Neural progenitor cell (in vitro differentiated cells): ENCODE measurements at regions not wholly inside any gene's neighbourhood (a gene's known extent, or its start where the extent isn't known, plus 50 kb on each side); places are given as distances from the start of the nearest gene placed in this dataset.
A peak's percentile ranks its signal among the peaks of the same experiment; 100 is the strongest.

Source experiments
- DNase-seq: peaks from one replicate; pipeline ENCODE4 v3.0.0-alpha.2; 2016; ENCODE audit warnings: low spot score
- H2AFZ ChIP-seq: fragments of 200-600 bp; sonication (generic); replicated peaks from 2 replicates; pipeline ENCODE4 v1.6.1; 2016; ENCODE audit warnings: antibody characterized with exemption
- H3F3A ChIP-seq: fragments of 200-600 bp; sonication (generic); 2 replicates; pipeline ENCODE4 v1.6.1; 2016; ENCODE audit warnings: antibody characterized with exemption, low read depth
- H3K27ac ChIP-seq: fragments of 200-600 bp; sonication (generic); 2 replicates; pipeline ENCODE4 v1.5.1; 2016; ENCODE audit warnings: mild to moderate bottlenecking
- H3K27me3 ChIP-seq: fragments of 200-600 bp; sonication (generic); 2 replicates; pipeline ENCODE4 v1.6.1; 2016; ENCODE audit warnings: mild to moderate bottlenecking, moderate library complexity
- H3K36me3 ChIP-seq: fragments of 200-600 bp; sonication (generic); 2 replicates; pipeline ENCODE4 v1.5.1; 2016
- H3K4me1 ChIP-seq: fragments of 200-600 bp; sonication (generic); 2 replicates; pipeline ENCODE4 v1.6.1; 2016; ENCODE audit warnings: mixed run types
- H3K4me2 ChIP-seq: fragments of 200-600 bp; sonication (generic); 2 replicates; pipeline ENCODE4 v1.6.1; 2016
- H3K4me3 ChIP-seq: fragments of 200-600 bp; sonication (generic); 2 replicates; pipeline ENCODE4 v1.5.1; 2016
- H3K79me2 ChIP-seq: fragments of 200-600 bp; sonication (generic); 2 replicates; pipeline ENCODE4 v1.6.1; 2016; ENCODE audit warnings: low read depth
- H3K9ac ChIP-seq: fragments of 200-600 bp; sonication (generic); 2 replicates; pipeline ENCODE4 v1.6.1; 2016
- H3K9me3 ChIP-seq: fragments of 200-600 bp; sonication (generic); 2 replicates; pipeline ENCODE4 v1.5.1; 2016; ENCODE audit warnings: low read depth
- H4K20me1 ChIP-seq: fragments of 200-600 bp; sonication (generic); 2 replicates; pipeline ENCODE4 v1.6.1; 2016; ENCODE audit warnings: low read depth
- H3K27ac Mint-ChIP-seq: 3 replicates; pipeline ENCODE4 v1.8.0; 2021; ENCODE audit warnings: mixed read lengths
- H3K27me3 Mint-ChIP-seq: 2 replicates; pipeline ENCODE4 v1.8.0; 2022; ENCODE audit warnings: low read depth, mild to moderate bottlenecking, inconsistent platforms, moderate library complexity, mixed read lengths; ENCODE audit not compliant: insufficient read depth
- H3K36me3 Mint-ChIP-seq: 3 replicates; pipeline ENCODE4 v1.8.0; 2021; ENCODE audit warnings: mixed read lengths
- H3K4me1 Mint-ChIP-seq: 3 replicates; pipeline ENCODE4 v1.8.0; 2021; ENCODE audit warnings: mixed read lengths
- H3K4me3 Mint-ChIP-seq: 3 replicates; pipeline ENCODE4 v1.8.0; 2021; ENCODE audit warnings: mild to moderate bottlenecking, moderate library complexity, mixed read lengths
- H3K9me3 Mint-ChIP-seq: 3 replicates; pipeline ENCODE4 v1.8.0; 2020; ENCODE audit warnings: mixed read lengths
- EZH2 ChIP-seq: fragments of 200-600 bp; sonication (generic); IDR thresholded peaks from 2 replicates; pipeline ENCODE4 v1.6.1; 2017; ENCODE audit warnings: antibody characterized with exemption, mild to moderate bottlenecking, moderate library complexity
- EZH2phosphoT487 ChIP-seq: fragments of 200-600 bp; sonication (generic); IDR thresholded peaks from 2 replicates; pipeline ENCODE4 v1.6.1; 2017; ENCODE audit warnings: antibody characterized with exemption
- TF ChIP-seq, protein P1 (sequence below): fragments of 200-600 bp; sonication (generic); IDR thresholded peaks from 2 replicates; pipeline ENCODE4 v1.5.1; 2017; ENCODE audit warnings: antibody characterized with exemption, mild to moderate bottlenecking

- peaks cover 9% of the 10 kb centered on the region for H3K27me3 Mint-ChIP-seq
These were observed 50.2 kb upstream of the FAM174B start for GRCh38 chr15:92705764-92706163.

GRCh38 chr15:92706201-92706600 lies 50.6 kb upstream of the FAM174B start:
- Mint-ChIP-seq H3K27ac (no peak overlapping the region), H3K27me3 (peaks cover 9% of the 10 kb centered on the region), H3K9me3 (no peaks in the 10 kb centered on the region), H3K4me1 (peaks cover 9% of the 10 kb centered on the region), H3K4me3 (no peak overlapping the region), H3K36me3 (no peaks in the 10 kb centered on the region)
- H3K27ac ChIP-seq: peak overlapping the region; percentile 52
- peaks cover under 1% of the 10 kb centered on the region for H3K27me3 ChIP-seq
- no peaks in the 10 kb centered on the region for H4K20me1 ChIP-seq
- no peaks in the 10 kb centered on the region for H3K36me3 ChIP-seq
- no peak overlapping the region for H3K9ac ChIP-seq
- no peaks in the 10 kb centered on the region for H3K9me3 ChIP-seq
- peak overlapping the region; percentile 37 for H3K4me2 ChIP-seq
- peaks cover 13% of the 10 kb centered on the region for H3F3A ChIP-seq
- TF ChIP-seq, protein P1, sequence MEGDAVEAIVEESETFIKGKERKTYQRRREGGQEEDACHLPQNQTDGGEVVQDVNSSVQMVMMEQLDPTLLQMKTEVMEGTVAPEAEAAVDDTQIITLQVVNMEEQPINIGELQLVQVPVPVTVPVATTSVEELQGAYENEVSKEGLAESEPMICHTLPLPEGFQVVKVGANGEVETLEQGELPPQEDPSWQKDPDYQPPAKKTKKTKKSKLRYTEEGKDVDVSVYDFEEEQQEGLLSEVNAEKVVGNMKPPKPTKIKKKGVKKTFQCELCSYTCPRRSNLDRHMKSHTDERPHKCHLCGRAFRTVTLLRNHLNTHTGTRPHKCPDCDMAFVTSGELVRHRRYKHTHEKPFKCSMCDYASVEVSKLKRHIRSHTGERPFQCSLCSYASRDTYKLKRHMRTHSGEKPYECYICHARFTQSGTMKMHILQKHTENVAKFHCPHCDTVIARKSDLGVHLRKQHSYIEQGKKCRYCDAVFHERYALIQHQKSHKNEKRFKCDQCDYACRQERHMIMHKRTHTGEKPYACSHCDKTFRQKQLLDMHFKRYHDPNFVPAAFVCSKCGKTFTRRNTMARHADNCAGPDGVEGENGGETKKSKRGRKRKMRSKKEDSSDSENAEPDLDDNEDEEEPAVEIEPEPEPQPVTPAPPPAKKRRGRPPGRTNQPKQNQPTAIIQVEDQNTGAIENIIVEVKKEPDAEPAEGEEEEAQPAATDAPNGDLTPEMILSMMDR: no peak
- TF ChIP-seq EZH2phosphoT487 (no peak), EZH2 (no peak)
- H2AFZ ChIP-seq: no peak overlapping the region
- peaks cover 16% of the 10 kb centered on the region for H3K4me1 ChIP-seq
- DNase-seq: no peak
- no peak overlapping the region for H3K4me3 ChIP-seq
- H3K79me2 ChIP-seq: no peaks in the 10 kb centered on the region

More at GRCh38 chr15:92705764-92706163, 50.2 kb upstream of the FAM174B start:
- H3K4me3 Mint-ChIP-seq: no peak overlapping the region
- Histone ChIP-seq H3K4me1 (peaks cover 16% of the 10 kb centered on the region), H3K4me2 (peak overlapping the region; percentile 37), H3K9ac (no peak overlapping the region), H3K9me3 (no peaks in the 10 kb centered on the region), H4K20me1 (no peaks in the 10 kb centered on the region), H3K27ac (peak overlapping the region; percentile 52), H3K4me3 (no peak overlapping the region), H3K79me2 (no peaks in the 10 kb centered on the region), H2AFZ (no peak overlapping the region), H3K27me3 (no peaks in the 10 kb centered on the region), H3K36me3 (no peaks in the 10 kb centered on the region), H3F3A (peaks cover 13% of the 10 kb centered on the region)
- H3K36me3 Mint-ChIP-seq: no peaks in the 10 kb centered on the region
- H3K27ac Mint-ChIP-seq: no peak overlapping the region
- H3K4me1 Mint-ChIP-seq: peaks cover 9% of the 10 kb centered on the region
- TF ChIP-seq EZH2phosphoT487: no peak
- no peak for TF ChIP-seq EZH2
- TF ChIP-seq, protein P1: no peak
- no peaks in the 10 kb centered on the region for H3K9me3 Mint-ChIP-seq
- DNase-seq: peak; percentile 55

GRCh38 chr15:92707880-92708551 lies 52.4 kb upstream of the FAM174B start:
- H3K27ac Mint-ChIP-seq: peak overlapping the region; percentile 26
- H3K9me3 Mint-ChIP-seq: no peaks in the 10 kb centered on the region

More at GRCh38 chr15:92707880-92708551, 52.4 kb upstream of the FAM174B start:
- Mint-ChIP-seq H3K27me3 (peaks cover 9% of the 10 kb centered on the region), H3K36me3 (no peaks in the 10 kb centered on the region), H3K4me3 (no peak overlapping the region), H3K4me1 (peaks cover 9% of the 10 kb centered on the region)
- Histone ChIP-seq H3K36me3 (no peaks in the 10 kb centered on the region), H3K4me2 (no peak overlapping the region), H3K27ac (no peak overlapping the region), H2AFZ (no peak overlapping the region), H3K9me3 (no peaks in the 10 kb centered on the region), H3K9ac (no peak overlapping the region), H3K4me1 (peaks cover 16% of the 10 kb centered on the region), H3K79me2 (no peaks in the 10 kb centered on the region), H3K27me3 (peaks cover 18% of the 10 kb centered on the region), H3F3A (peaks cover 13% of the 10 kb centered on the region), H3K4me3 (no peak overlapping the region), H4K20me1 (no peaks in the 10 kb centered on the region)
- DNase-seq: no peak
- TF ChIP-seq EZH2 (no peak), EZH2phosphoT487 (no peak)
- TF ChIP-seq, protein P1: no peak
